ENCODE measurements at regions not wholly inside any gene's neighbourhood (a gene's known extent, or its start where the extent isn't known, plus 50 kb on each side); places are given as distances from the start of the nearest gene placed in this dataset.

GRCh38 chr11:32161293-32161692, 70.4 kb downstream of the RCN1 start:
- DNase-seq = no peak

DNA sequence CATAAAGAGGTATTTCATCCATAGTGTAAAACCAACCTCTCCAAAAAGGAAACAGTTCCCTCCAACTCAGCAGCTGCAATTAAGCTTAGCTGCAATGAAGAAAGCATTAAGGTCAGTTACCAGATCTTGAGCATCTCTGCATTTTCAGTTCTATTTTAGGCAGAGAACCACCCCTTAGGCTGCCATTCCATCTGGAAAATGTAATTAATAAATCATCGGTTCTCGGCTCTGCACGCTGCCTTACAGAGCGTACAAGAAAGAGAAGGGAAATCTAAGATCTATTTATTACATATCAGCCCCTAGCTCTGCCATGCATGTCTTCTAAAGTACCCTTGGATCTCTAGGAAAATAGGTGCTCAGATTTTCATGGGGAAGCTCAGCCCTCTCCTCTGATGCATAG, 71.5 kb downstream of the RCN1 start:
- DNase-seq = no peak

GRCh38 chr11:32162906-32163305, 72.0 kb downstream of the RCN1 start:
- DNase-seq = no peak

DNA sequence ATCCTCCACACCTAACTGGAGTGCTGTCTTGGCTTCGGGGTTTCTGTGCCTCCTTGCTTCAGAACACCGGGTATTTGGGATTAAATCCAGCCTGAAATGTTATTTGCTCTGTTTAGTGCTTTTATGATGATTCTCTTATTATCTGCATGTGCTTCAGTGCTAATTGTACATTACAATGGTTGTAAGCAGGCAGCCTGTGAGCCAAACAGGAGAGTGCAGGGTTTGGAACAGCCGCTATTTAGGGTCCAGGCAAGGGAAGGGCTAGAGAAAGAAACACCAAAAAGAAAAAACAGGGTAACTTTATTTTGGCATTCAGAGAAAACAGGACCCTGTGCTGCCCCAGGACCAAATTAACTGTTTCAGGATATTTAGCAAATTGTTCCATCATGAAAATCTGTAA, 72.7 kb downstream of the RCN1 start:
- no peak for DNase-seq

DNA sequence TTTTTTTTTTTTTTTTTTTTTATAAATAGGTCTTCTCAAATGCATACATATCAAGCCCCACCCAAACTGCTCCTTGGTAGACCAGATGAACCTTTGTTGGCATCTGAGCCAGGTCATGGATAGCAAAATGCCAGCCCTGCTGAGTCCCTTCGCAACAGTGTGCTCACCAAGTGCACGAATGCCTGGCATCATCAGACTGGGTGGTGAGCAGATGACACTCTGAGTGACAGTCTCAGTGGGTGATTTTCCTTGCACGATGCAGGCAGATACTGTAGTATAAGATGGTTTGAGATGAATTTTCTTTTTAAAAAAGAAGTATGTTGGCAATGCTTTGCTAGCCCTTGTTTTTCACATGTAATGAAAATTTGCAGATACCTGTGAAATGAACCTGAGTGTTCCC, 74.0 kb downstream of the RCN1 start:
- DNase-seq = no peak

GRCh38 chr11:32168924-32169323, 78.0 kb downstream of the RCN1 start:
- DNase-seq = no peak

GRCh38 chr11:32171445-32171844, 80.6 kb downstream of the RCN1 start:
- DNase-seq = no peak

DNA sequence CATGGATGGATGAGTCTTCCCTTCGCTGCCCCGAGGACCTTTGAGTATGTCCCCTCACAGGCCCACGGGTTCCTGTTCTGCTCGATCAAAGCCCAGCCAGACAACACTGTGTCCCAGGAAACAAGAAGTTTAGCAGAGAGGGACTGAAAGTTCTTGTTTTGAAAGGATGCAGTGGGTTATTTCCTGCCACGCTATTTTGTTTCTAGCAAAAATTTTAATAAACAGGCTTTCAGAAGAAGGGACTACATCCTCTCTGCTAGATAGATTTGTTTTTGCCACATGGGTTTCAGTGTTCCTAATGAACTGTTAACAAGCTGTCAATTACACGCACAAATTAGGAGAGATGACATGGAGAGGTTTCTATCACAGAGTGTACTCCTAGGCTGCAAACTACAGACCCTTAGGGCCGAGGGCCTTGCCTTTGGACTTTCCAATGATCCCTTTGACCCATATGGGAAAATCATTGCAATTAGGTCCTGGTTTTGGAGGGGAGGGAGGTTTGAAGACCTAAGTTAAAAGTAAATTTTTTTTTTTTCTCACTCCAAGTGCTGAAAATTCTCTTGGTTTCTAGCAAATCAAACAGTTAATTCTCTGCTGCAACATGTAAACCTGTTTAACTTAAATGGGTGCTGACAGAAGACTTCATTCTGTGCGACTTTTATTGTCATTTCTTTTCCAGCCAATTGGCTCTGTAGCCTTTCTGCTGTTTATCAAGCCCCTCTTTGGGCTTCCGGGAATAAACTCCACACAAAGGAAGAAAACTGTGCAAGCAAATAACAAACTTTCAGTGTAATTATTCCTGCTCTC, 81.4 kb downstream of the RCN1 start:
- no peak for DNase-seq

GRCh38 chr11:32172848-32173834, 82.3 kb downstream of the RCN1 start:
- peak; percentile 43 for DNase-seq

DNA sequence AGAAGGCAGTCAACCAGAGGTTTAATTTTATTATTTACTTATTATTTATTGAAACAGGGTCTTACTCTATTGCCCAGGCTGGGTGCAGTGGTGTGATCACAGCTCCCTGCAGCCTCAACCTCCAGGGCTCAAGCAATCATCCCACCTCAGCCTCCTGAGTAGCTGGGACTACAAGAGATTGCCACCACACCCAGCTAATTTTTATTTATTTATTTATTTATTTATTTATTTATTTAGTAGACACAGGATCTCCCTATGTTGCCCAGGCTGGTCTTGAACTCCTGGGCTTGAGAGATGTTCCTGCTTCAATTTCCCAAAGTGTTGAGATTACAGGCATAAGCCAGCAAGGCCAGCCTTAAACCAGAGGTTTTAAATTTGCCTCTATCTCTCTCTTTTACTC, 83.1 kb downstream of the RCN1 start:
- no peak for DNase-seq

- DNase-seq = peak; percentile 82
These were observed 85.5 kb downstream of the RCN1 start for GRCh38 chr11:32176223-32176934.

GRCh38 chr11:32178692-32179091, 87.8 kb downstream of the RCN1 start:
- no peak for DNase-seq

DNA sequence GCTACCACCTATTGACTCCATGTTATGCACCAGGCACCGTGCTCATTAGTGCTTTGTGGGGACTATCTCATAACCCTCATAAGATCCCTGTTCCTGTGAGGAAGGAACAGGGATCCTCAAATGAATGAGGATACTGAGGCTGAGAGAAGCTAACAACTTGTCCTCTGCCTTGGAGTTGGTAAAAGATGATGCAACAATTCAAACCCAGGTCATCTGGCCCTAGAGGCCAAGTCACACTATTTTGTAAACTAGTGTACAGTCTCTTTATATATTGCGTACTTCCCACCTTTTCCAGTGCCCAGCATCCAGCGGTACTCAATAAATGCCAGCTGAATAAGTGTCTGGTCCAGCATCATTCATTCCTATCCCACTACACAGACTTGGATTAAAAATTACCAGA, 92.6 kb downstream of the RCN1 start:
- no peak for DNase-seq

GRCh38 chr11:32184041-32184722, 93.3 kb downstream of the RCN1 start:
- no peak for DNase-seq

DNA sequence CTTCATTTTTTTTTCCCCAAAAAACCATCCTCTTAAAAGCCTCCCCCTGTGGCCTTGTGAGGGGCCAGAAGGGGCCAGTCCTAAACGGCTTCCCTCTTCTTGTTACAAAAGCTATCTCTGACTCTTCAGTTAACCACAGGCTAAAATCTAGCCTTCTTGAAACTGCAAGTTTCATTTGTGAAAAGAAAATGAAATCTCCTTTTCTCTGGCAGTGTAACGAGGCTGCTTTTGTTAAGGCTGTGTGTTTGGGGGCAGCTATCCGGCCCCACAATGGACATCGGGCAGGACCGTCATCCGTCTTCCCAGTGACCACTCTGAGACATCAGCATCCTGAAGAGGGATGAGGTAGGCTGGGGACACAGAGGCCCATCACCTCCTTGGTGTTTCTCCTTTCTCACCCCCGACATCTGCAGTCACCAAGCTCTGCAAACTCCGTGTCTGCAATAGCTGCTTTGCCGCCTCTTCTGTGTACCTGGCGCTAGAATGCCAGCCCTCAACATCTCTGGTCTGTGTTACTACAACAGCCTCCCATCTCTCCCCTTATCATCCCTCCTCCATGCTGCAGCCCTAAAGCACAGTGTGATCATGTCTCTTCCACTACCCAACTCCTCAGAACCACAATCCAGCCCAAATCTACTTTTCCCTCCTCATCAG, 94.0 kb downstream of the RCN1 start:
- no peak for DNase-seq

DNA sequence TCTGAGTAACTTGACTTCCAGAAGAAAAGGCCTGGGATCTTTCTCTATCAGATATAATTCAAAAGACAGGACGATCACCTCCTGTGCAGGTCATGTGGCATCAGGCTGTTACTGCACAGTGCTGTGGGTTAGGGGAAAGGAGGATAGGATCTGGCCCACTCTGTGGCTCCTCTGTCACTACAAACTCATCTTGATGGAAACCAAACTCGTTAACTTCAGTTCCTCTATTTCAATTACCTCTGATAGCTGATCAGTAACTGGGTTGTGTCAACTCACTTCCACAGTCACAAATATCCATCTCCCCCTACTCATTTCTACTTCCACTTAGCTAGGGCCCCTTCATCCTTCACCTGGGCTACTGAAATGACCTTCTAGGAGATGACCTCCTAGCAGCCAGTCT, 95.2 kb downstream of the RCN1 start:
- DNase-seq = no peak

- no peak for DNase-seq
These were observed 96.2 kb downstream of the RCN1 start for GRCh38 chr11:32187111-32187510.

DNA sequence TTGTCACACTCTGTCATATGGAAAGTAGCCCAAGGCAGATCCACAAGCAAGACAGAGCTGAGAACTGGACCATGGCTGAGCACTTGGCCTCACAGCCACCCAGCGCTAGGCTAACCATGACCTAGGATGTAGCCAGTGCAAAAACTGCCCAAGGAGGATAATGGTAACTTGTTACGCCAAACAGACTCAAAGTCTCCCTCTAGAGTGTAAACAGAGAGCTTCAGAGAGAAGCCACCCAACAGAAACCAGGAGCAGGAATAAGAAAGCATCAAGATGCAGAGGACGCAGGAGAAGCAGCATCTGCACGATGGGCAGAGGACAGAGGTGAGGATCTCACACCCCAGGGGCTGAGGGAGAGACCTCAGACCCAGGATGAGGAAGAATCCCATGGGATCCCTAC, 97.9 kb downstream of the RCN1 start:
- no peak for DNase-seq

DNA sequence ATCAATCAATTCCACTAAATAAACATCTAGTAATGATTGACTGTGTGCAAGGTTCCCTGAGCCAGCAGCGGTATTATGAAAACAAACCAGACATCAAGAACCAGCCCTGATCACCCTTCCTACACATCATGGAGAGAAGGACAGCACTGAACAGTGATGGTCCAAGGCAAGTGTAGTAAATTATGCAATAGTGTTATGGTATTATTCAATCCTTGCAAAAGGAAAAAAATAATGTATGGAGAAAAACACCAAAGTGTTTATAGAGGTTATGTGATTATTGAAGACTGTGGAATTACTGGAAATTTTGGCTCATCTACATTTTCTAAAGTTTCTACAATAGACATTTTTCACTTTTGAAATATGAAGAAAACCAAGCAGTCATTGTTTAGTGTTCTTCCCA, 105.3 kb downstream of the RCN1 start:
- no peak for DNase-seq

- DNase-seq = no peak
These were observed 107.2 kb downstream of the RCN1 start for GRCh38 chr11:32198053-32198452.

DNA sequence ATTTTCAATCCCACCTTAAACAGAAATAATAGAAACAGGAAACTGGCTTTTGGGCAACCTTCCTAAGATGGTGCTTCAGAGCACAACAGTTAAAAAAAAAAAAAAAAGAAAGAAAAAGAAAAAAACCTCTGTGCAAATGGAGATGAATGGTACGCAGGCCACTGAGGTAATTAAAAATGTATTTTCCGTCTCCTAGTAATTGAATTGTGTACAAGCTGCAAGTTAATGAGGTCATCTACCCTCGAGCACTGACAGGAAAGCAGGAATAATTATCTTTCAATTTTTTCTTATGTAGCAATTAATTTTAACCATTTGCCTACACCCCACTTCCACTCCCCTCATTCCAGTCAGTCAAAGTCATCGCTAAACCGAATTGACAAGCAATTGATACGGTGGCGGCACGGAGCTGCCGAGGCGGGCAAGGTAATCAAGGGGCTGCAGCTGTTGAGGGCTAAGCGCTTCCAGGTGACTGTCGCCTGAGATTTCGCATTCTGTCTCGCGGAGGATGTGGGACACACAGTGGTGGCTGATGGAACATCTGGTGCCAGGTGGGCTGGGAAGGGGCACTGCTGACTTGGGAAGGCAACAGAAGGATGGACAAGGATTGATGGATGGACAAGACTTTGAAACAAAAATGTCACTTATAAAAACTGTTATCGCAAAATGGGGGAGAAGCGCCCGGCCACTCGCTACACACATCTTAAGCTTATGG, 109.4 kb downstream of the RCN1 start:
- DNase-seq = no peak

- no peak for DNase-seq
These were observed 113.9 kb downstream of the RCN1 start for GRCh38 chr11:32204751-32205150.
